HepG2 (cell line): ENCODE measurements at regions not wholly inside any gene's neighbourhood (a gene's known extent, or its start where the extent isn't known, plus 50 kb on each side); places are given as distances from the start of the nearest gene placed in this dataset.

ENCODE experiments used
- ATAC-seq: fragments of 200-7000 bp; cut with Tn5 transposase; 3 replicates; pipeline ENCODE4 v1.9.1; 2020; ENCODE audit warnings: mild to moderate bottlenecking, moderate library complexity
- BruUV-seq: library from RNA; stranded (reverse); fragments of 400-500 nt; replicated peaks from 2 replicates; lab custom pipeline; 2021; lab: Mats Ljungman, UMichigan
- CTCF ChIA-PET: fragments of 300-600 bp; formaldehyde crosslinking; extraction: SDS; loops from one replicate; lab custom pipeline; 2021; ENCODE audit warnings: low total read pairs, inconsistent platforms, low intra/inter-chr PET ratio; lab: Yijun Ruan, JAX
- POLR2A ChIA-PET: fragments of 350-600 bp; sonication (Branson Sonifier 250); formaldehyde crosslinking; loops from one replicate; lab custom pipeline; 2020; ENCODE audit warnings: antibody characterized with exemption, inconsistent platforms; lab: Yijun Ruan, JAX
- DNase-seq: peaks from one replicate; pipeline ENCODE4 v3.0.0-alpha.2; 2015; ENCODE audit warnings: low spot score
- FAIRE-seq: peaks from 3 replicates; lab custom pipeline; 2011; peaks lifted over from hg19 to GRCh38; lab: Jason Lieb, UNC
- H2AFZ ChIP-seq: one replicate; pipeline ENCODE4 v1.6.1; 2011; ENCODE audit warnings: low read length, inconsistent platforms
- H3K27ac ChIP-seq: fragments of 300-600 bp; 3 replicates; pipeline ENCODE4 v1.8.0; 2011; ENCODE audit warnings: mixed run types, mild to moderate bottlenecking, mixed read lengths, low read length, inconsistent platforms; ENCODE audit not compliant: insufficient read depth; ENCODE audit errors: extremely low read length
- H3K27me3 ChIP-seq, 2 experiments: fragments of 200-600 bp in 1 of 2; 2 replicates in 1 of 2; 3 replicates in 1 of 2; pipeline versions ENCODE4 v1.6.0 to v1.8.0; 2011; ENCODE audit warnings: low read length in 2 of 2, mild to moderate bottlenecking in 2 of 2, moderate library complexity in 2 of 2, inconsistent platforms in 1 of 2; ENCODE audit not compliant: insufficient read depth in 2 of 2, control insufficient read depth in 1 of 2
- H3K36me3 ChIP-seq, 2 experiments: fragments of 200-600 bp in 1 of 2; replicated peaks in 1 of 2; 2 replicates in 1 of 2; 3 replicates in 1 of 2; pipeline versions ENCODE4 v1.5.1 to v1.8.0; 2011; ENCODE audit warnings: low read length in 2 of 2, inconsistent platforms in 1 of 2; ENCODE audit not compliant: insufficient read depth in 2 of 2, control insufficient read depth in 1 of 2
- H3K4me1 ChIP-seq: 2 replicates; pipeline ENCODE4 v1.5.1; 2012; ENCODE audit warnings: low read length, inconsistent platforms; ENCODE audit not compliant: insufficient read depth
- H3K4me2 ChIP-seq: 2 replicates; pipeline ENCODE4 v1.6.0; 2011; ENCODE audit warnings: low read depth, low read length, inconsistent platforms
- H3K4me3 ChIP-seq, 3 experiments: fragments of 200-600 bp in 1 of 3; sonication (generic), shearing (Covaris generic) in 1 of 3; replicated peaks in 1 of 3; 2 replicates each; pipeline ENCODE4 v1.5.1; 2011 to 2016; ENCODE audit warnings: low read length in 3 of 3, inconsistent platforms in 2 of 3, low read depth in 2 of 3, mild to moderate bottlenecking in 2 of 3, control low read depth in 1 of 3, mixed read lengths in 1 of 3; ENCODE audit not compliant: insufficient read depth in 1 of 3
- H3K79me2 ChIP-seq: one replicate; pipeline ENCODE4 v1.6.1; 2011; ENCODE audit warnings: low read length, inconsistent platforms; ENCODE audit not compliant: insufficient read depth
- H3K9ac ChIP-seq: 2 replicates; pipeline ENCODE4 v1.6.0; 2011; ENCODE audit warnings: mild to moderate bottlenecking, low read depth, low read length, inconsistent platforms; ENCODE audit not compliant: insufficient read depth
- H3K9me3 ChIP-seq: 2 replicates; pipeline ENCODE4 v1.5.1; 2012; ENCODE audit warnings: mild to moderate bottlenecking, low read length
- H4K20me1 ChIP-seq: 2 replicates; pipeline ENCODE4 v1.6.0; 2011; ENCODE audit warnings: inconsistent platforms, mild to moderate bottlenecking, low read length, moderate library complexity; ENCODE audit not compliant: insufficient read depth
- SRF ChIP-seq: IDR thresholded peaks from 2 replicates; pipeline ENCODE4 v1.6.1; 2011; ENCODE audit warnings: mild to moderate bottlenecking, low read depth, low read length, moderate library complexity
- WGBS: methylation state at CpG from one replicate; pipeline ENCODE4 v1.1.6; 2017; ENCODE audit warnings: low lambda C conversion rate; 5-methylcytosine and 5-hydroxymethylcytosine counted together
- in situ Hi-C: cut with HindIII; loops from 2 replicates; pipeline ENCODE4 v1.10.0; 2017; ENCODE audit warnings: low pct_unique_long_range_greater_than_20kb; ENCODE audit not compliant: extremely low pct_ligation_motif_present
- intact Hi-C: fragments of 100-400 bp; cut with micrococcal nuclease; formaldehyde crosslinking; loops from one replicate; pipeline ENCODE4 v1.10.0; 2022; ENCODE audit not compliant: unreplicated experiment

- Histone ChIP-seq H3K9me3 (no peaks in the 10 kb centered on the region), H3K4me1 (no peaks in the 10 kb centered on the region), H3K27ac (no peak overlapping the region), H3K9ac (no peak overlapping the region)
- FAIRE-seq = no peak
- BruUV-seq = no TSS peak
- in situ Hi-C loops = no loop called here
- no peak for TF ChIP-seq SRF
- TF ChIP-seq, all 625 proteins: peak for 0
- 62% methylated on average over 7 of the region's 9 CpGs for WGBS
- no peak for ATAC-seq
- Histone ChIP-seq H4K20me1 (no peaks in the 10 kb centered on the region), H2AFZ (no peak overlapping the region), H3K4me3 (no peak overlapping the region), H3K79me2 (no peaks in the 10 kb centered on the region), H3K4me2 (no peak overlapping the region), H3K27me3 (no peaks in the 10 kb centered on the region), H3K36me3 (no peaks in the 10 kb centered on the region)
- intact Hi-C loops = no loop called here
- no peak for DNase-seq
- CTCF ChIA-PET = no interaction called here
- POLR2A ChIA-PET = no interaction called here
Observed at GRCh38 chr9:81877047-81877446, 51.2 kb upstream of the SPATA31D4 start.
